ENCODE measurements at regions not wholly inside any gene's neighbourhood (a gene's known extent, or its start where the extent isn't known, plus 50 kb on each side); places are given as distances from the start of the nearest gene placed in this dataset.

DNA sequence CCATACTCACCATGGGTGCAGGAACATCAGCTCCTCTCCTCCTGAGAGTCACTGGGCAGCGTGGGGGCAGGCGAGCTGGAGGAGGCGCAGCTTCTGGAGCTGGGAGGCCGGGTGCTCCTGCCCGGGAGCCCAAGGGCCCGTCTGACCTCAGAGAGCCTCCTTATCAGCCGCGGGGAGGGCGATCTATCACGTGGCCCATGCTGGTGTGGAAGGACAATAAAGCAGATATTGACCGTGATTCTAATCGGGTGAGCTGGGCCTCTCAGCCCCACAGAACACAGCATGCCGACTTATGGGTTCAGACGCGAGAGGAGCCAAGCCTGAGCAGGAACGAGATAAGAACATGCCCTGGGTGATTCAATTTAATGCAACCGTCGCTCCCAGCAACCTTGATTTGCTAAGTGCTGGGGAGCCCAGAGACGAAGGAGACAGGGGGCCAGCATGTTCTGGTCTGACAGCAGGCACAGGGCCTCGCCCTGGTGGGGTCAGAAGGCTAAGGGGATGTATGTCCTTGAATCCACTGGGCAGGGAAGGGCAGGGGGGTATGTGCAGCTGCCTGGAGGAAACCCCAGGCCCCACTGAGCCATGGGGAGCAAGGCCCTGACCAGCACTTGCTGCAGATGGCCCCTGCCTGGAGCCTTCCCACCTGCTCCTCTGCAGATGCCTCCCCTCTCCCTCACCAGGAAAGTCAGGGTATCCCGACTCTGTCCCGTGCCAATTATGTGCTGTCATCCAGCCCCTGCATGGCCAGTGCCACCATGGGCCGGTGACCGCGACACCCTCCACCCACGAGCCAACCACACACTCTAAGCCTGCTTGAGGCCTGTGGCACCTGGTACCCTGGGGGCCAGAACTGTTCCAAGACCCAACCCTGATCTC is 95.3 kb upstream of the RET start:
- TF ChIP-seq POLR2A (IDR thresholded peaks at IDR 0.05; ENCODE audit: low read depth, low read length) (no peak), POLR2AphosphoS5 (IDR thresholded peaks at IDR 0.05; ENCODE audit: low read depth, low read length) (no peak), TAF1 (IDR thresholded peaks at IDR 0.05; ENCODE audit: borderline replicate concordance, low read depth, low read length) (no peak)

Measured in GM12892 (cell line).